Fibroblast of skin of right quadriceps (primary cell): ENCODE measurements at regions not wholly inside any gene's neighbourhood (a gene's known extent, or its start where the extent isn't known, plus 50 kb on each side); places are given as distances from the start of the nearest gene placed in this dataset.
"Not testable (repeated sequence)": the region's sequence is repeated elsewhere in the genome, so short reads cannot be mapped to it uniquely, and the experiment has no call there.

ENCODE experiments used
- DNase-seq: peaks from one replicate; pipeline ENCODE4 v3.0.0-alpha.2; 2013

GRCh38 chr13:21920802-21921201 lies 249.9 kb downstream of the FGF9 start:
- DNase-seq = not testable (repeated sequence)

GRCh38 chr13:21924958-21925357 lies 254.1 kb downstream of the FGF9 start:
- no peak for DNase-seq

- no peak for DNase-seq
Observed at GRCh38 chr13:21925720-21926119, 254.8 kb downstream of the FGF9 start.

GRCh38 chr13:21929400-21929799 lies 258.5 kb downstream of the FGF9 start:
- DNase-seq = no peak

GRCh38 chr13:21930536-21930935 lies 259.7 kb downstream of the FGF9 start:
- DNase-seq = no peak

- DNase-seq = no peak
Observed at GRCh38 chr13:21932578-21932977, 261.7 kb downstream of the FGF9 start.

- DNase-seq = no peak
Observed at GRCh38 chr13:21932996-21933395, 262.1 kb downstream of the FGF9 start.

- DNase-seq = no peak
Observed at GRCh38 chr13:21934284-21934683, 263.4 kb downstream of the FGF9 start.

- DNase-seq = no peak
Observed at GRCh38 chr13:21936674-21937073, 265.8 kb downstream of the FGF9 start.

GRCh38 chr13:21938168-21938567 lies 267.3 kb downstream of the FGF9 start:
- no peak for DNase-seq

- DNase-seq = no peak
Observed at GRCh38 chr13:21938636-21939035, 267.8 kb downstream of the FGF9 start.

- no peak for DNase-seq
Observed at GRCh38 chr13:21942061-21942460, 271.2 kb downstream of the FGF9 start.

GRCh38 chr13:21944610-21945009 lies 273.7 kb downstream of the FGF9 start:
- no peak for DNase-seq

GRCh38 chr13:21945195-21945594 lies 274.3 kb downstream of the FGF9 start:
- no peak for DNase-seq

GRCh38 chr13:21946964-21947363 lies 276.1 kb downstream of the FGF9 start:
- no peak for DNase-seq

- no peak for DNase-seq
Observed at GRCh38 chr13:21948769-21949474, 278.0 kb downstream of the FGF9 start.

- DNase-seq = no peak
Observed at GRCh38 chr13:21949818-21950429, 279.1 kb downstream of the FGF9 start.

- no peak for DNase-seq
Observed at GRCh38 chr13:21956666-21957065, 285.8 kb downstream of the FGF9 start.

- no peak for DNase-seq
Observed at GRCh38 chr13:21957833-21958232, 287.0 kb downstream of the FGF9 start.

GRCh38 chr13:21960108-21960507 lies 289.2 kb downstream of the FGF9 start:
- no peak for DNase-seq

- no peak for DNase-seq
Observed at GRCh38 chr13:21964686-21965085, 293.8 kb downstream of the FGF9 start.

GRCh38 chr13:21965095-21965494 lies 294.2 kb downstream of the FGF9 start:
- no peak for DNase-seq

GRCh38 chr13:21966014-21966413 lies 295.1 kb downstream of the FGF9 start:
- no peak for DNase-seq

- DNase-seq = no peak
Observed at GRCh38 chr13:21967871-21968270, 297.0 kb downstream of the FGF9 start.

- no peak for DNase-seq
Observed at GRCh38 chr13:21970172-21970571, 299.3 kb downstream of the FGF9 start.
